Tibial artery (tissue), 4 donors: ENCODE measurements at regions not wholly inside any gene's neighbourhood (a gene's known extent, or its start where the extent isn't known, plus 50 kb on each side); places are given as distances from the start of the nearest gene placed in this dataset.
A peak's percentile ranks its signal among the peaks of the same experiment; 100 is the strongest.

Source experiments
- DNase-seq, 2 donors: peaks; one replicate each; pipeline ENCODE4 v3.0.0-alpha.2; 2019
- H3K27ac ChIP-seq, 2 donors: fragments of 200-600 bp; sonication (generic) in 1 of 2; 1 replicate in 1 of 2; 2 replicates in 1 of 2; pipeline ENCODE4 v1.5.1; 2018 to 2019; ENCODE audit warnings: mild to moderate bottlenecking in 1 of 2
- H3K27me3 ChIP-seq, 2 donors: fragments of 200-600 bp; sonication (generic) in 1 of 2; one replicate each; pipeline versions ENCODE4 v1.5.1 to v1.6.0; 2016 to 2019
- H3K36me3 ChIP-seq, 3 donors: fragments of 200-600 bp; sonication (generic) in 2 of 3; one replicate each; pipeline ENCODE4 v1.5.1; 2016 to 2019; ENCODE audit warnings: mild to moderate bottlenecking in 2 of 3
- H3K4me1 ChIP-seq, 4 donors: fragments of 200-600 bp; sonication (generic) in 2 of 4; 1 replicate in 3 of 4; 2 replicates in 1 of 4; pipeline ENCODE4 v1.5.1; 2016 to 2019
- H3K4me3 ChIP-seq, 2 donors: fragments of 200-600 bp; sonication (generic) in 1 of 2; 1 replicate in 1 of 2; 2 replicates in 1 of 2; pipeline ENCODE4 v1.5.1; 2018 to 2019; ENCODE audit warnings: mild to moderate bottlenecking in 2 of 2
- H3K9me3 ChIP-seq, 3 donors: fragments of 200-600 bp; sonication (generic) in 1 of 3; one replicate each; pipeline ENCODE4 v1.5.1; 2016 to 2019
- CTCF ChIP-seq, 2 experiments: fragments of 200-600 bp in 1 of 2; fragments of 450-650 bp in 1 of 2; IDR thresholded peaks; one replicate each; pipeline ENCODE4 v1.5.1; 2017 to 2019; ENCODE audit warnings: antibody characterized with exemption in 2 of 2, mild to moderate bottlenecking in 1 of 2, moderate library complexity in 1 of 2
- intact Hi-C: fragments of 100-400 bp; cut with DNase I; formaldehyde crosslinking; loops from one replicate; pipeline ENCODE4 v1.15.0; 2023; ENCODE audit warnings: low total_unique reads

GRCh38 chr11:69348414-69349235 lies 54.7 kb downstream of the MYEOV start:
- Histone ChIP-seq H3K27ac (no peak overlapping the region), H3K4me3 (no peak overlapping the region), H3K36me3 (no peaks in the 10 kb centered on the region), H3K9me3 (no peaks in the 10 kb centered on the region), H3K27me3 (peaks cover 0 to 1% of the 10 kb centered on the region in 2 donors), H3K4me1 (no peaks in the 10 kb centered on the region)
- DNase-seq, result peak in 1 of 2 donors; percentile 47
- intact Hi-C loops, result no loop called here
- TF ChIP-seq CTCF (IDR thresholded peaks at IDR 0.05), result no peak

- no peak overlapping the region for H3K4me3 ChIP-seq
- H3K27ac ChIP-seq, result no peak overlapping the region
- TF ChIP-seq CTCF (IDR thresholded peaks at IDR 0.05), result no peak
- H3K36me3 ChIP-seq, result no peaks in the 10 kb centered on the region
- intact Hi-C loops, result no loop called here
- no peaks in the 10 kb centered on the region for H3K9me3 ChIP-seq
- no peak for DNase-seq
- peaks cover 0 to 13% of the 10 kb centered on the region in 2 donors for H3K27me3 ChIP-seq
- H3K4me1 ChIP-seq, result no peaks in the 10 kb centered on the region
Measured at GRCh38 chr11:69350040-69350439, 56.1 kb downstream of the MYEOV start.

- intact Hi-C loops, result no loop called here
- DNase-seq, result no peak
- no peak for TF ChIP-seq CTCF (IDR thresholded peaks at IDR 0.05)
- Histone ChIP-seq H3K4me1 (no peaks in the 10 kb centered on the region), H3K27me3 (peaks cover 0 to 17% of the 10 kb centered on the region in 2 donors), H3K27ac (no peak overlapping the region), H3K36me3 (no peaks in the 10 kb centered on the region), H3K9me3 (no peaks in the 10 kb centered on the region), H3K4me3 (no peak overlapping the region)
Measured at GRCh38 chr11:69350596-69350995, 56.6 kb downstream of the MYEOV start.

- intact Hi-C loops, result no loop called here
- Histone ChIP-seq H3K27me3 (peaks cover 0 to 20% of the 10 kb centered on the region in 2 donors), H3K4me1 (no peaks in the 10 kb centered on the region), H3K27ac (no peak overlapping the region), H3K4me3 (no peak overlapping the region), H3K9me3 (no peaks in the 10 kb centered on the region), H3K36me3 (no peaks in the 10 kb centered on the region)
- TF ChIP-seq CTCF (IDR thresholded peaks at IDR 0.05), result no peak
- no peak for DNase-seq
Measured at GRCh38 chr11:69351460-69351859, 57.5 kb downstream of the MYEOV start.

- H3K27ac ChIP-seq, result no peak overlapping the region
- TF ChIP-seq CTCF (IDR thresholded peaks at IDR 0.05), result no peak
- no peak overlapping the region for H3K4me3 ChIP-seq
- H3K4me1 ChIP-seq, result no peaks in the 10 kb centered on the region
- intact Hi-C loops, result no loop called here
- H3K36me3 ChIP-seq, result no peaks in the 10 kb centered on the region
- peaks cover 0 to 27% of the 10 kb centered on the region in 2 donors for H3K27me3 ChIP-seq
- H3K9me3 ChIP-seq, result no peaks in the 10 kb centered on the region
- no peak for DNase-seq
Measured at GRCh38 chr11:69352166-69352565, 58.2 kb downstream of the MYEOV start.
